ENCODE measurements at regions not wholly inside any gene's neighbourhood (a gene's known extent, or its start where the extent isn't known, plus 50 kb on each side); places are given as distances from the start of the nearest gene placed in this dataset.

- TF ChIP-seq POLR2AphosphoS5 (IDR thresholded peaks at IDR 0.05; ENCODE audit: borderline replicate concordance, low read depth, low read length) = no peak
- TF ChIP-seq EZH2 (IDR thresholded peaks at IDR 0.05) = no peak
- TF ChIP-seq FOXP2 (optimal IDR thresholded peaks at IDR 0.05; ENCODE audit: control extremely low read depth, extremely low read length, insufficient read depth) = no peak
Observed at GRCh38 chr12:66978802-66979201, 290.4 kb upstream of the CAND1 start.

Measured in SK-N-MC (cell line).